ENCODE measurements at regions not wholly inside any gene's neighbourhood (a gene's known extent, or its start where the extent isn't known, plus 50 kb on each side); places are given as distances from the start of the nearest gene placed in this dataset.

DNA sequence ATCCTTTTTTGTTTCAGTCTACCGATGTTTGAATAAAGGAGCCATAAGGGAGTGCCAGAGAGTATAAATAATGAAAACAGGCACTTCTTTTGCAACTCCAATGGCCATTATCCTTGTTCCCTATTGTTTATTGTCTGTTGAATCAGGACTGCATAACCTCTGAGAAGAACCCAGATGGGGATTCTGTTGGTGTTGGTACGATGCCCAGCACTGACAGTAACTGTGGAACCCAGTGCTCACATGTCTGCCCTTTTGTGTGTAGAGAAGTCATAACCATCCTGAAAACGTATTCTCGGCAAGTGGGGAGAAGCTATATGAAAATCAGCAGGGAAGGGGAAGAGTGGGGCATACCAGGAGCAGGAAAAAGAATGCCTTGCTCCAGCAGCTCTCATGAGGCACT is 195.1 kb upstream of the EDNRA start:
- Mint-ChIP-seq H3K27ac (no peak overlapping the region), H3K4me1 (no peaks in the 10 kb centered on the region), H3K4me3 (no peak overlapping the region)

More for the DNA sequence above, 195.1 kb upstream of the EDNRA start:
- no peak overlapping the region for H3K23ac ChIP-seq (ENCODE audit: insufficient read length, low read depth, low read length)
- H2BK120ac ChIP-seq (ENCODE audit: low read depth, low read length, poor library complexity, severe bottlenecking), result no peak overlapping the region
- H2BK15ac ChIP-seq (ENCODE audit: low read depth, low read length), result no peak overlapping the region
- no peak overlapping the region for H2BK5ac ChIP-seq (ENCODE audit: insufficient read length, low read length)
- H2BK12ac ChIP-seq (ENCODE audit: insufficient read length, low read depth, low read length), result no peak overlapping the region
- WGBS (ENCODE audit: extremely low coverage, insufficient read length, low lambda C conversion rate), result no CpG with 5 or more reads among the region's 4 CpGs
- no peak overlapping the region for H3T11ph ChIP-seq (ENCODE audit: low read length)
- H2AK5ac ChIP-seq (ENCODE audit: insufficient read length, low read length), result no peak overlapping the region
- no peak overlapping the region for H3K27ac ChIP-seq (ENCODE audit: insufficient read length, low read depth, low read length)
- H3K79me1 ChIP-seq (ENCODE audit: insufficient read depth, low read depth, low read length, poor library complexity, severe bottlenecking), result no peaks in the 10 kb centered on the region
- no peak overlapping the region for H3K14ac ChIP-seq (ENCODE audit: insufficient read depth, low read length)
- H3K56ac ChIP-seq (ENCODE audit: insufficient read length, low read depth, low read length), result no peak overlapping the region
- Mint-ChIP-seq H3K27me3 (ENCODE audit: low read depth) (no peaks in the 10 kb centered on the region), H3K36me3 (ENCODE audit: insufficient read depth in 1 of 3, low read depth in 3 of 3) (no peaks in the 10 kb centered on the region), H3K9me3 (no peaks in the 10 kb centered on the region; a peak in 1 of 5 replicates)
- no peak overlapping the region for H3K4ac ChIP-seq (ENCODE audit: low read depth, low read length)
- no peak overlapping the region for H4K5ac ChIP-seq (ENCODE audit: insufficient read length, low read depth, low read length)
- no peaks in the 10 kb centered on the region for H3K4me1 ChIP-seq (ENCODE audit: insufficient read depth, low read length)
- no peaks in the 10 kb centered on the region for H3K27me3 ChIP-seq (ENCODE audit: insufficient read depth, low read length)
- no peaks in the 10 kb centered on the region for H3K9me3 ChIP-seq (ENCODE audit: control insufficient read depth, low read depth, low read length)
- H3K79me2 ChIP-seq (ENCODE audit: insufficient read depth, low read length), result no peaks in the 10 kb centered on the region
- H4K8ac ChIP-seq (replicated peaks; ENCODE audit: insufficient read length, low read depth, low read length), result no peak overlapping the region
- H4K20me1 ChIP-seq (ENCODE audit: control insufficient read depth, insufficient read depth, insufficient read length), result no peaks in the 10 kb centered on the region
- H3K9ac ChIP-seq (ENCODE audit: extremely low read depth, insufficient read length, low read length), result no peak overlapping the region
- TF ChIP-seq, protein P1, sequence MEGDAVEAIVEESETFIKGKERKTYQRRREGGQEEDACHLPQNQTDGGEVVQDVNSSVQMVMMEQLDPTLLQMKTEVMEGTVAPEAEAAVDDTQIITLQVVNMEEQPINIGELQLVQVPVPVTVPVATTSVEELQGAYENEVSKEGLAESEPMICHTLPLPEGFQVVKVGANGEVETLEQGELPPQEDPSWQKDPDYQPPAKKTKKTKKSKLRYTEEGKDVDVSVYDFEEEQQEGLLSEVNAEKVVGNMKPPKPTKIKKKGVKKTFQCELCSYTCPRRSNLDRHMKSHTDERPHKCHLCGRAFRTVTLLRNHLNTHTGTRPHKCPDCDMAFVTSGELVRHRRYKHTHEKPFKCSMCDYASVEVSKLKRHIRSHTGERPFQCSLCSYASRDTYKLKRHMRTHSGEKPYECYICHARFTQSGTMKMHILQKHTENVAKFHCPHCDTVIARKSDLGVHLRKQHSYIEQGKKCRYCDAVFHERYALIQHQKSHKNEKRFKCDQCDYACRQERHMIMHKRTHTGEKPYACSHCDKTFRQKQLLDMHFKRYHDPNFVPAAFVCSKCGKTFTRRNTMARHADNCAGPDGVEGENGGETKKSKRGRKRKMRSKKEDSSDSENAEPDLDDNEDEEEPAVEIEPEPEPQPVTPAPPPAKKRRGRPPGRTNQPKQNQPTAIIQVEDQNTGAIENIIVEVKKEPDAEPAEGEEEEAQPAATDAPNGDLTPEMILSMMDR (conservative IDR thresholded peaks at IDR 0.05), result no peak
- H3K18ac ChIP-seq (ENCODE audit: insufficient read length, low read depth, low read length), result no peak overlapping the region
- no peak for DNase-seq
- H2BK20ac ChIP-seq (ENCODE audit: low read depth, low read length, poor library complexity, severe bottlenecking), result no peak overlapping the region
- no peak overlapping the region for H3K4me2 ChIP-seq (ENCODE audit: insufficient read depth, insufficient read length, low read length)
- no peak overlapping the region for H4K91ac ChIP-seq (ENCODE audit: insufficient read length, low read depth, low read length)
- H2AFZ ChIP-seq (ENCODE audit: low read length), result no peak overlapping the region
- no peaks in the 10 kb centered on the region for H3K23me2 ChIP-seq (ENCODE audit: insufficient read length, low read depth, low read length, poor library complexity, severe bottlenecking)

Data from H9 (cell line).